ENCODE measurements at regions not wholly inside any gene's neighbourhood (a gene's known extent, or its start where the extent isn't known, plus 50 kb on each side); places are given as distances from the start of the nearest gene placed in this dataset.

GRCh38 chr5:19104948-19105347 is 883.1 kb downstream of the CDH18 start:
- Histone ChIP-seq H4K20me1 (replicated peaks; ENCODE audit: insufficient read depth) (no peaks in the 10 kb centered on the region), H3K79me2 (replicated peaks; ENCODE audit: insufficient read depth) (no peaks in the 10 kb centered on the region), H3K9me2 (ENCODE audit: insufficient read depth) (no peaks in the 10 kb centered on the region), H3F3A (replicated peaks; ENCODE audit: low read depth) (no peaks in the 10 kb centered on the region), H3K27me3 (ENCODE audit: insufficient read depth) (no peaks in the 10 kb centered on the region), H3K4me2 (no peak overlapping the region), H3K4me3 (no peak overlapping the region), H3K36me3 (ENCODE audit: insufficient read depth) (no peaks in the 10 kb centered on the region), H2AFZ (no peak overlapping the region), H3K4me1 (ENCODE audit: insufficient read depth) (no peaks in the 10 kb centered on the region), H3K27ac (ENCODE audit: low read depth) (no peak overlapping the region)
- ATAC-seq: no peak
- H3K4me3 Mint-ChIP-seq: no peak overlapping the region
- DNase-seq (ENCODE audit: low spot score): no peak
- TF ChIP-seq, protein P1, sequence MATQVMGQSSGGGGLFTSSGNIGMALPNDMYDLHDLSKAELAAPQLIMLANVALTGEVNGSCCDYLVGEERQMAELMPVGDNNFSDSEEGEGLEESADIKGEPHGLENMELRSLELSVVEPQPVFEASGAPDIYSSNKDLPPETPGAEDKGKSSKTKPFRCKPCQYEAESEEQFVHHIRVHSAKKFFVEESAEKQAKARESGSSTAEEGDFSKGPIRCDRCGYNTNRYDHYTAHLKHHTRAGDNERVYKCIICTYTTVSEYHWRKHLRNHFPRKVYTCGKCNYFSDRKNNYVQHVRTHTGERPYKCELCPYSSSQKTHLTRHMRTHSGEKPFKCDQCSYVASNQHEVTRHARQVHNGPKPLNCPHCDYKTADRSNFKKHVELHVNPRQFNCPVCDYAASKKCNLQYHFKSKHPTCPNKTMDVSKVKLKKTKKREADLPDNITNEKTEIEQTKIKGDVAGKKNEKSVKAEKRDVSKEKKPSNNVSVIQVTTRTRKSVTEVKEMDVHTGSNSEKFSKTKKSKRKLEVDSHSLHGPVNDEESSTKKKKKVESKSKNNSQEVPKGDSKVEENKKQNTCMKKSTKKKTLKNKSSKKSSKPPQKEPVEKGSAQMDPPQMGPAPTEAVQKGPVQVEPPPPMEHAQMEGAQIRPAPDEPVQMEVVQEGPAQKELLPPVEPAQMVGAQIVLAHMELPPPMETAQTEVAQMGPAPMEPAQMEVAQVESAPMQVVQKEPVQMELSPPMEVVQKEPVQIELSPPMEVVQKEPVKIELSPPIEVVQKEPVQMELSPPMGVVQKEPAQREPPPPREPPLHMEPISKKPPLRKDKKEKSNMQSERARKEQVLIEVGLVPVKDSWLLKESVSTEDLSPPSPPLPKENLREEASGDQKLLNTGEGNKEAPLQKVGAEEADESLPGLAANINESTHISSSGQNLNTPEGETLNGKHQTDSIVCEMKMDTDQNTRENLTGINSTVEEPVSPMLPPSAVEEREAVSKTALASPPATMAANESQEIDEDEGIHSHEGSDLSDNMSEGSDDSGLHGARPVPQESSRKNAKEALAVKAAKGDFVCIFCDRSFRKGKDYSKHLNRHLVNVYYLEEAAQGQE (IDR thresholded peaks at IDR 0.05; ENCODE audit: unreplicated experiment): no peak
- TF ChIP-seq, protein P2, sequence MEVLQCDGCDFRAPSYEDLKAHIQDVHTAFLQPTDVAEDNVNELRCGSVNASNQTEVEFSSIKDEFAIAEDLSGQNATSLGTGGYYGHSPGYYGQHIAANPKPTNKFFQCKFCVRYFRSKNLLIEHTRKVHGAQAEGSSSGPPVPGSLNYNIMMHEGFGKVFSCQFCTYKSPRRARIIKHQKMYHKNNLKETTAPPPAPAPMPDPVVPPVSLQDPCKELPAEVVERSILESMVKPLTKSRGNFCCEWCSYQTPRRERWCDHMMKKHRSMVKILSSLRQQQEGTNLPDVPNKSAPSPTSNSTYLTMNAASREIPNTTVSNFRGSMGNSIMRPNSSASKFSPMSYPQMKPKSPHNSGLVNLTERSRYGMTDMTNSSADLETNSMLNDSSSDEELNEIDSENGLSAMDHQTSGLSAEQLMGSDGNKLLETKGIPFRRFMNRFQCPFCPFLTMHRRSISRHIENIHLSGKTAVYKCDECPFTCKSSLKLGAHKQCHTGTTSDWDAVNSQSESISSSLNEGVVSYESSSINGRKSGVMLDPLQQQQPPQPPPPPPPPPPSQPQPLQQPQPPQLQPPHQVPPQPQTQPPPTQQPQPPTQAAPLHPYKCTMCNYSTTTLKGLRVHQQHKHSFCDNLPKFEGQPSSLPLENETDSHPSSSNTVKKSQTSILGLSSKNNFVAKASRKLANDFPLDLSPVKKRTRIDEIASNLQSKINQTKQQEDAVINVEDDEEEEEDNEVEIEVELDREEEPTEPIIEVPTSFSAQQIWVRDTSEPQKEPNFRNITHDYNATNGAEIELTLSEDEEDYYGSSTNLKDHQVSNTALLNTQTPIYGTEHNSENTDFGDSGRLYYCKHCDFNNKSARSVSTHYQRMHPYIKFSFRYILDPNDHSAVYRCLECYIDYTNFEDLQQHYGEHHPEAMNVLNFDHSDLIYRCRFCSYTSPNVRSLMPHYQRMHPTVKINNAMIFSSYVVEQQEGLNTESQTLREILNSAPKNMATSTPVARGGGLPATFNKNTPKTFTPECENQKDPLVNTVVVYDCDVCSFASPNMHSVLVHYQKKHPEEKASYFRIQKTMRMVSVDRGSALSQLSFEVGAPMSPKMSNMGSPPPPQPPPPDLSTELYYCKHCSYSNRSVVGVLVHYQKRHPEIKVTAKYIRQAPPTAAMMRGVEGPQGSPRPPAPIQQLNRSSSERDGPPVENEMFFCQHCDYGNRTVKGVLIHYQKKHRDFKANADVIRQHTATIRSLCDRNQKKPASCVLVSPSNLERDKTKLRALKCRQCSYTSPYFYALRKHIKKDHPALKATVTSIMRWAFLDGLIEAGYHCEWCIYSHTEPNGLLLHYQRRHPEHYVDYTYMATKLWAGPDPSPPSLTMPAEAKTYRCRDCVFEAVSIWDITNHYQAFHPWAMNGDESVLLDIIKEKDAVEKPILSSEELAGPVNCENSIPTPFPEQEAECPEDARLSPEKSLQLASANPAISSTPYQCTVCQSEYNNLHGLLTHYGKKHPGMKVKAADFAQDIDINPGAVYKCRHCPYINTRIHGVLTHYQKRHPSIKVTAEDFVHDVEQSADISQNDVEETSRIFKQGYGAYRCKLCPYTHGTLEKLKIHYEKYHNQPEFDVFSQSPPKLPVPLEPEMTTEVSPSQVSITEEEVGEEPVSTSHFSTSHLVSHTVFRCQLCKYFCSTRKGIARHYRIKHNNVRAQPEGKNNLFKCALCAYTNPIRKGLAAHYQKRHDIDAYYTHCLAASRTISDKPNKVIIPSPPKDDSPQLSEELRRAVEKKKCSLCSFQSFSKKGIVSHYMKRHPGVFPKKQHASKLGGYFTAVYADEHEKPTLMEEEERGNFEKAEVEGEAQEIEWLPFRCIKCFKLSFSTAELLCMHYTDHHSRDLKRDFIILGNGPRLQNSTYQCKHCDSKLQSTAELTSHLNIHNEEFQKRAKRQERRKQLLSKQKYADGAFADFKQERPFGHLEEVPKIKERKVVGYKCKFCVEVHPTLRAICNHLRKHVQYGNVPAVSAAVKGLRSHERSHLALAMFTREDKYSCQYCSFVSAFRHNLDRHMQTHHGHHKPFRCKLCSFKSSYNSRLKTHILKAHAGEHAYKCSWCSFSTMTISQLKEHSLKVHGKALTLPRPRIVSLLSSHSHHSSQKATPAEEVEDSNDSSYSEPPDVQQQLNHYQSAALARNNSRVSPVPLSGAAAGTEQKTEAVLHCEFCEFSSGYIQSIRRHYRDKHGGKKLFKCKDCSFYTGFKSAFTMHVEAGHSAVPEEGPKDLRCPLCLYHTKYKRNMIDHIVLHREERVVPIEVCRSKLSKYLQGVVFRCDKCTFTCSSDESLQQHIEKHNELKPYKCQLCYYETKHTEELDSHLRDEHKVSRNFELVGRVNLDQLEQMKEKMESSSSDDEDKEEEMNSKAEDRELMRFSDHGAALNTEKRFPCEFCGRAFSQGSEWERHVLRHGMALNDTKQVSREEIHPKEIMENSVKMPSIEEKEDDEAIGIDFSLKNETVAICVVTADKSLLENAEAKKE (CRISPR knock-in tag; IDR thresholded peaks at IDR 0.05): no peak
- no peaks in the 10 kb centered on the region for H3K27me3 Mint-ChIP-seq (ENCODE audit: insufficient read depth, low read depth, poor library complexity)
- peaks cover 3% of the 10 kb centered on the region for H3K4me1 Mint-ChIP-seq
- no peaks in the 10 kb centered on the region for H3K9me3 Mint-ChIP-seq
- no peak overlapping the region for H3K27ac Mint-ChIP-seq
- no peaks in the 10 kb centered on the region for H3K36me3 Mint-ChIP-seq (ENCODE audit: low read depth)
